ENCODE measurements at regions not wholly inside any gene's neighbourhood (a gene's known extent, or its start where the extent isn't known, plus 50 kb on each side); places are given as distances from the start of the nearest gene placed in this dataset.

DNA sequence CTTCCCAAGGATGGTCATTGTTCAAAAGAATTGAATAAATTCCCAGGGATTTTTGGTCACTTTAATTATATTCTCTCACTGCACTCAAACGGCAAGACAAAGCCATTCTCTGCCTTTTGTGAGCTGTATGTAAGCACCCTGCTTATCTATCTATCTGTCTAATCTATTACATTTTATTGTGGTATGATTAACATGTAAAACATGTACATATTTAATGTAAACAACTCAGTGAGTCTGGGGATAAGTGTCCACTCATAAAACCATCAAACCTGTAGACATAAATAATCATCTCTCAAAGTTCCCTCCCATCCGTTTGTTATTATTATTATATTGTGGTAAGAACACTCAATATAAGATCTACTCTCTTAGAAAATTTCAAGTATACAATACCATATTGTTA lies 167.1 kb downstream of the CAND1 start:
- H3K27me3 ChIP-seq (replicated peaks in 1 of 2; ENCODE audit: control insufficient read depth in 2 of 2, insufficient read depth in 2 of 2, low read length in 1 of 2), result no peaks in the 10 kb centered on the region; a peak in 1 of 4 replicates
- BruUV-seq (replicated peaks), result no TSS peak
- in situ Hi-C loops (cut with MboI), result no loop called here
- POLR2A ChIA-PET, result no interaction called here
- FAIRE-seq (no peak), ATAC-seq (no peak), DNase-seq (ENCODE audit: low read depth, low spot score) (no peak)
- H3K79me2 ChIP-seq (ENCODE audit: control insufficient read depth, insufficient read depth, low read length), result no peaks in the 10 kb centered on the region
- WGBS (ENCODE audit: insufficient coverage, insufficient replicate concordance, low lambda C conversion rate, missing lambda C conversion rate), result 61% methylated on average over 2 of the region's 2 CpGs
- no peak overlapping the region for H3K27ac ChIP-seq (ENCODE audit: control insufficient read depth, insufficient read depth)
- peaks cover 1% of the 10 kb centered on the region; the same call in 2 of the 3 replicates for H3K9me3 ChIP-seq (replicated peaks; ENCODE audit: control insufficient read depth, insufficient read depth, low read length)
- H2AFZ ChIP-seq (ENCODE audit: control insufficient read depth, low read depth, low read length), result no peak overlapping the region
- CTCF ChIA-PET, result interaction anchor here (0.9 kb wide), 1 partner anchor 80 kb away, joined by 3 read pairs; no protein-coding TSS in a partner anchor
- SMC1A ChIA-PET (ENCODE audit: uncharacterized antibody, unreplicated experiment), result interaction anchor here (1.3 kb wide), 1 partner anchor 507 kb away, joined by 4 read pairs; no protein-coding TSS in a partner anchor
- intact Hi-C loops (cut with micrococcal nuclease; ENCODE audit: unreplicated experiment), result no loop called here
- TF ChIP-seq RFX5 (IDR thresholded peaks at IDR 0.05; ENCODE audit: low read depth, low read length), result no peak
- TF ChIP-seq SPI1 (IDR thresholded peaks at IDR 0.05; ENCODE audit: borderline replicate concordance, insufficient read depth, low read depth, low read length), result no peak
- TF ChIP-seq, protein P1, sequence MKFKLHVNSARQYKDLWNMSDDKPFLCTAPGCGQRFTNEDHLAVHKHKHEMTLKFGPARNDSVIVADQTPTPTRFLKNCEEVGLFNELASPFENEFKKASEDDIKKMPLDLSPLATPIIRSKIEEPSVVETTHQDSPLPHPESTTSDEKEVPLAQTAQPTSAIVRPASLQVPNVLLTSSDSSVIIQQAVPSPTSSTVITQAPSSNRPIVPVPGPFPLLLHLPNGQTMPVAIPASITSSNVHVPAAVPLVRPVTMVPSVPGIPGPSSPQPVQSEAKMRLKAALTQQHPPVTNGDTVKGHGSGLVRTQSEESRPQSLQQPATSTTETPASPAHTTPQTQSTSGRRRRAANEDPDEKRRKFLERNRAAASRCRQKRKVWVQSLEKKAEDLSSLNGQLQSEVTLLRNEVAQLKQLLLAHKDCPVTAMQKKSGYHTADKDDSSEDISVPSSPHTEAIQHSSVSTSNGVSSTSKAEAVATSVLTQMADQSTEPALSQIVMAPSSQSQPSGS (IDR thresholded peaks at IDR 0.05; ENCODE audit: low read length), result no peak
- TF ChIP-seq RCOR1 (conservative IDR thresholded peaks at IDR 0.05; ENCODE audit: low read depth, low read length), result no peak
- no peak for TF ChIP-seq TARDBP (IDR thresholded peaks at IDR 0.05; ENCODE audit: borderline replicate concordance)
- TF ChIP-seq, protein P2, sequence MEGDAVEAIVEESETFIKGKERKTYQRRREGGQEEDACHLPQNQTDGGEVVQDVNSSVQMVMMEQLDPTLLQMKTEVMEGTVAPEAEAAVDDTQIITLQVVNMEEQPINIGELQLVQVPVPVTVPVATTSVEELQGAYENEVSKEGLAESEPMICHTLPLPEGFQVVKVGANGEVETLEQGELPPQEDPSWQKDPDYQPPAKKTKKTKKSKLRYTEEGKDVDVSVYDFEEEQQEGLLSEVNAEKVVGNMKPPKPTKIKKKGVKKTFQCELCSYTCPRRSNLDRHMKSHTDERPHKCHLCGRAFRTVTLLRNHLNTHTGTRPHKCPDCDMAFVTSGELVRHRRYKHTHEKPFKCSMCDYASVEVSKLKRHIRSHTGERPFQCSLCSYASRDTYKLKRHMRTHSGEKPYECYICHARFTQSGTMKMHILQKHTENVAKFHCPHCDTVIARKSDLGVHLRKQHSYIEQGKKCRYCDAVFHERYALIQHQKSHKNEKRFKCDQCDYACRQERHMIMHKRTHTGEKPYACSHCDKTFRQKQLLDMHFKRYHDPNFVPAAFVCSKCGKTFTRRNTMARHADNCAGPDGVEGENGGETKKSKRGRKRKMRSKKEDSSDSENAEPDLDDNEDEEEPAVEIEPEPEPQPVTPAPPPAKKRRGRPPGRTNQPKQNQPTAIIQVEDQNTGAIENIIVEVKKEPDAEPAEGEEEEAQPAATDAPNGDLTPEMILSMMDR (IDR thresholded peaks at IDR 0.05 in 2 of 3, conservative IDR thresholded peaks at IDR 0.05 in 1 of 3; ENCODE audit: control insufficient read depth in 2 of 3, extremely low read depth in 1 of 3, insufficient read depth in 1 of 3, low read depth in 3 of 3, low read length in 3 of 3), result no peak
- no peak for TF ChIP-seq RB1 (IDR thresholded peaks at IDR 0.05; ENCODE audit: borderline replicate concordance)
- TF ChIP-seq CREM (IDR thresholded peaks at IDR 0.05; ENCODE audit: low read depth), result no peak
- no peak for TF ChIP-seq CBX5 (IDR thresholded peaks at IDR 0.05; ENCODE audit: low read depth)
- TF ChIP-seq KAT2A (conservative IDR thresholded peaks at IDR 0.05; ENCODE audit: control insufficient read depth, low read depth, low read length), result no peak
- TF ChIP-seq, protein P3, sequence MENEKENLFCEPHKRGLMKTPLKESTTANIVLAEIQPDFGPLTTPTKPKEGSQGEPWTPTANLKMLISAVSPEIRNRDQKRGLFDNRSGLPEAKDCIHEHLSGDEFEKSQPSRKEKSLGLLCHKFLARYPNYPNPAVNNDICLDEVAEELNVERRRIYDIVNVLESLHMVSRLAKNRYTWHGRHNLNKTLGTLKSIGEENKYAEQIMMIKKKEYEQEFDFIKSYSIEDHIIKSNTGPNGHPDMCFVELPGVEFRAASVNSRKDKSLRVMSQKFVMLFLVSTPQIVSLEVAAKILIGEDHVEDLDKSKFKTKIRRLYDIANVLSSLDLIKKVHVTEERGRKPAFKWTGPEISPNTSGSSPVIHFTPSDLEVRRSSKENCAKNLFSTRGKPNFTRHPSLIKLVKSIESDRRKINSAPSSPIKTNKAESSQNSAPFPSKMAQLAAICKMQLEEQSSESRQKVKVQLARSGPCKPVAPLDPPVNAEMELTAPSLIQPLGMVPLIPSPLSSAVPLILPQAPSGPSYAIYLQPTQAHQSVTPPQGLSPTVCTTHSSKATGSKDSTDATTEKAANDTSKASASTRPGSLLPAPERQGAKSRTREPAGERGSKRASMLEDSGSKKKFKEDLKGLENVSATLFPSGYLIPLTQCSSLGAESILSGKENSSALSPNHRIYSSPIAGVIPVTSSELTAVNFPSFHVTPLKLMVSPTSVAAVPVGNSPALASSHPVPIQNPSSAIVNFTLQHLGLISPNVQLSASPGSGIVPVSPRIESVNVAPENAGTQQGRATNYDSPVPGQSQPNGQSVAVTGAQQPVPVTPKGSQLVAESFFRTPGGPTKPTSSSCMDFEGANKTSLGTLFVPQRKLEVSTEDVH (IDR thresholded peaks at IDR 0.05; ENCODE audit: low read depth, partially characterized antibody), result no peak
- no peak overlapping the region for H3K9ac ChIP-seq (ENCODE audit: control insufficient read depth, insufficient read depth, low read length)
- H3K36me3 ChIP-seq (ENCODE audit: control insufficient read depth in 2 of 2, insufficient read depth in 2 of 2, low read length in 1 of 2), result no peaks in the 10 kb centered on the region
- no peaks in the 10 kb centered on the region for H4K20me1 ChIP-seq (ENCODE audit: control insufficient read depth, insufficient read depth)
- no peak overlapping the region for H3K4me3 ChIP-seq
- peaks cover 8% of the 10 kb centered on the region for H3K4me1 ChIP-seq (ENCODE audit: control insufficient read depth, insufficient read depth, low read length)
- RAD21 ChIA-PET (ENCODE audit: unreplicated experiment), result no interaction called here
- no peak overlapping the region for H3K4me2 ChIP-seq (ENCODE audit: control insufficient read depth, insufficient read depth)

All from GM12878 (cell line).